Lower lobe of right lung (tissue), 2 donors: ENCODE measurements at regions not wholly inside any gene's neighbourhood (a gene's known extent, or its start where the extent isn't known, plus 50 kb on each side); places are given as distances from the start of the nearest gene placed in this dataset.

Source experiments
- ATAC-seq, 2 donors: fragments of 200-7000 bp; cut with Tn5 transposase; one replicate each; pipeline ENCODE4 v1.9.1; 2020 to 2022; ENCODE audit warnings: mild to moderate bottlenecking in 2 of 2, moderate library complexity in 2 of 2
- DNase-seq: peaks from one replicate; pipeline ENCODE4 v3.0.0-alpha.2; 2020
- H3K27ac ChIP-seq: fragments of 200-600 bp; one replicate; pipeline ENCODE4 v1.8.0; 2022
- H3K27me3 ChIP-seq: fragments of 200-600 bp; one replicate; pipeline ENCODE4 v1.8.0; 2022; ENCODE audit warnings: low read depth
- H3K36me3 ChIP-seq: fragments of 200-600 bp; one replicate; pipeline ENCODE4 v1.8.0; 2022; ENCODE audit warnings: mild to moderate bottlenecking
- H3K4me1 ChIP-seq: fragments of 200-600 bp; one replicate; pipeline ENCODE4 v1.8.0; 2022
- H3K4me3 ChIP-seq: fragments of 200-600 bp; one replicate; pipeline ENCODE4 v1.8.0; 2022; ENCODE audit warnings: mild to moderate bottlenecking
- H3K9me3 ChIP-seq: fragments of 200-600 bp; one replicate; pipeline ENCODE4 v1.8.0; 2022
- CTCF ChIP-seq: fragments of 200-600 bp; IDR thresholded peaks from one replicate; pipeline ENCODE4 v1.8.0; 2022; ENCODE audit warnings: antibody characterized with exemption, mild to moderate bottlenecking
- intact Hi-C: fragments of 100-400 bp; cut with DNase I; formaldehyde crosslinking; loops from one replicate; pipeline ENCODE4 v1.11.0; 2022
- donor health status: DM: no; HTN: yes; CAD: no; lungs with severe emphysema.

- Histone ChIP-seq H3K9me3 (no peaks in the 10 kb centered on the region), H3K36me3 (no peaks in the 10 kb centered on the region), H3K4me1 (no peaks in the 10 kb centered on the region), H3K27ac (no peak overlapping the region), H3K4me3 (no peak overlapping the region), H3K27me3 (no peaks in the 10 kb centered on the region)
- no peak for TF ChIP-seq CTCF
- no peak for ATAC-seq
- intact Hi-C loops: no loop called here
- DNase-seq: no peak
Measured at GRCh38 chr12:97397008-97397407, 65.6 kb upstream of the RMST start.

- no peak overlapping the region for H3K27ac ChIP-seq
- H3K27me3 ChIP-seq: no peaks in the 10 kb centered on the region
- no peaks in the 10 kb centered on the region for H3K9me3 ChIP-seq
- DNase-seq (no peak), ATAC-seq (no peak)
- TF ChIP-seq CTCF: no peak
- no peaks in the 10 kb centered on the region for H3K4me1 ChIP-seq
- H3K4me3 ChIP-seq: no peak overlapping the region
- intact Hi-C loops: no loop called here
- no peaks in the 10 kb centered on the region for H3K36me3 ChIP-seq
Measured at GRCh38 chr12:97398704-97399103, 63.9 kb upstream of the RMST start.

GRCh38 chr12:97404093-97404492, 58.5 kb upstream of the RMST start:
- DNase-seq (no peak), ATAC-seq (no peak)
- no peak for TF ChIP-seq CTCF
- H3K27ac ChIP-seq: no peak overlapping the region
- H3K9me3 ChIP-seq: no peaks in the 10 kb centered on the region
- H3K4me1 ChIP-seq: no peaks in the 10 kb centered on the region
- no peak overlapping the region for H3K4me3 ChIP-seq
- H3K36me3 ChIP-seq: no peaks in the 10 kb centered on the region
- H3K27me3 ChIP-seq: no peaks in the 10 kb centered on the region
- intact Hi-C loops: no loop called here

- Histone ChIP-seq H3K36me3 (no peaks in the 10 kb centered on the region), H3K9me3 (no peaks in the 10 kb centered on the region), H3K27me3 (no peaks in the 10 kb centered on the region), H3K27ac (no peak overlapping the region), H3K4me1 (no peaks in the 10 kb centered on the region), H3K4me3 (no peak overlapping the region)
- DNase-seq (no peak), ATAC-seq (peak in 1 of 2 donors; percentile 62)
- peak; percentile 61 for TF ChIP-seq CTCF
- intact Hi-C loops: no loop called here
Measured at GRCh38 chr12:97404543-97404942, 58.1 kb upstream of the RMST start.

GRCh38 chr12:97408363-97408762, 54.2 kb upstream of the RMST start:
- no peak for TF ChIP-seq CTCF
- intact Hi-C loops: no loop called here
- H3K9me3 ChIP-seq: no peaks in the 10 kb centered on the region
- H3K4me3 ChIP-seq: no peak overlapping the region
- ATAC-seq: no peak
- no peaks in the 10 kb centered on the region for H3K27me3 ChIP-seq
- no peaks in the 10 kb centered on the region for H3K4me1 ChIP-seq
- H3K27ac ChIP-seq: no peak overlapping the region
- no peak for DNase-seq
- H3K36me3 ChIP-seq: no peaks in the 10 kb centered on the region

- intact Hi-C loops: no loop called here
- no peak overlapping the region for H3K27ac ChIP-seq
Measured at GRCh38 chr12:97411341-97411740, 51.3 kb upstream of the RMST start.

More at GRCh38 chr12:97411341-97411740, 51.3 kb upstream of the RMST start:
- no peaks in the 10 kb centered on the region for H3K9me3 ChIP-seq
- no peak for ATAC-seq
- DNase-seq: no peak
- no peaks in the 10 kb centered on the region for H3K36me3 ChIP-seq
- no peak for TF ChIP-seq CTCF
- H3K27me3 ChIP-seq: no peaks in the 10 kb centered on the region
- H3K4me3 ChIP-seq: no peak overlapping the region
- no peaks in the 10 kb centered on the region for H3K4me1 ChIP-seq
